ENCODE measurements at regions not wholly inside any gene's neighbourhood (a gene's known extent, or its start where the extent isn't known, plus 50 kb on each side); places are given as distances from the start of the nearest gene placed in this dataset.
"Not testable (repeated sequence)": the region's sequence is repeated elsewhere in the genome, so short reads cannot be mapped to it uniquely, and the experiment has no call there.

DNA sequence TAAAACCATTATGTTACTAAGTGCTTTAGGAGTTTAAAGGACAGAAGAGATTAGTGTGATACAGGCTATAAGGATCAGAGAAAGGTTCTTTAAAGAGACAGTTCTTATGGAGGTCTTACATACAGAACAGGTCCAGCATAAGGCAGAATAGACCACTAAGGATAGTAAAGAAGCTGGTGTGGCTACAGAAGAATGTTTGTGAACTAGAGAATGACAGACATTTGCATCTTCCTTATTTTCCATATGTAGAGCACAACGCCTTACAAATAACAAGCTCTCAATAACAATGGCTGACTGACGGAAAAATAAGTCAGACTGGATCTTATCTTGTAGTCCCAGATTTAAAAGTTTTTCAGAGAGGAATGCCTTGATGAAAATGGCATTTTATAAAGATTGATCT is 95.6 kb upstream of the NOTCH2NLA start:
- TF ChIP-seq, protein P1, sequence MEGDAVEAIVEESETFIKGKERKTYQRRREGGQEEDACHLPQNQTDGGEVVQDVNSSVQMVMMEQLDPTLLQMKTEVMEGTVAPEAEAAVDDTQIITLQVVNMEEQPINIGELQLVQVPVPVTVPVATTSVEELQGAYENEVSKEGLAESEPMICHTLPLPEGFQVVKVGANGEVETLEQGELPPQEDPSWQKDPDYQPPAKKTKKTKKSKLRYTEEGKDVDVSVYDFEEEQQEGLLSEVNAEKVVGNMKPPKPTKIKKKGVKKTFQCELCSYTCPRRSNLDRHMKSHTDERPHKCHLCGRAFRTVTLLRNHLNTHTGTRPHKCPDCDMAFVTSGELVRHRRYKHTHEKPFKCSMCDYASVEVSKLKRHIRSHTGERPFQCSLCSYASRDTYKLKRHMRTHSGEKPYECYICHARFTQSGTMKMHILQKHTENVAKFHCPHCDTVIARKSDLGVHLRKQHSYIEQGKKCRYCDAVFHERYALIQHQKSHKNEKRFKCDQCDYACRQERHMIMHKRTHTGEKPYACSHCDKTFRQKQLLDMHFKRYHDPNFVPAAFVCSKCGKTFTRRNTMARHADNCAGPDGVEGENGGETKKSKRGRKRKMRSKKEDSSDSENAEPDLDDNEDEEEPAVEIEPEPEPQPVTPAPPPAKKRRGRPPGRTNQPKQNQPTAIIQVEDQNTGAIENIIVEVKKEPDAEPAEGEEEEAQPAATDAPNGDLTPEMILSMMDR (conservative IDR thresholded peaks at IDR 0.05; ENCODE audit: low read depth, low read length): not testable (repeated sequence)
- TF ChIP-seq EZH2phosphoT487 (IDR thresholded peaks at IDR 0.05; ENCODE audit: borderline replicate concordance, low read length); EZH2 (IDR thresholded peaks at IDR 0.05; ENCODE audit: low read length, unreplicated experiment): not testable (repeated sequence)

All from PC-3 (cell line).